Hypothalamus (tissue), 51 donors: ENCODE measurements at regions not wholly inside any gene's neighbourhood (a gene's known extent, or its start where the extent isn't known, plus 50 kb on each side); places are given as distances from the start of the nearest gene placed in this dataset.

ENCODE experiments used
- DNase-seq, 51 donors: peaks; one replicate each; lab custom pipeline; 2025; lab: John Stamatoyannopoulos, UW

- no peak for DNase-seq
Observed at GRCh38 chr2:136251197-136251884, 133.4 kb upstream of the CXCR4 start.

GRCh38 chr2:136250131-136250530, 132.2 kb upstream of the CXCR4 start:
- DNase-seq = no peak

GRCh38 chr2:136248907-136249306, 131.0 kb upstream of the CXCR4 start:
- DNase-seq = no peak

GRCh38 chr2:136248242-136248641, 130.3 kb upstream of the CXCR4 start:
- no peak for DNase-seq

- peak in 1 of 51 donors; percentile 49 for DNase-seq
Observed at GRCh38 chr2:136247204-136247950, 129.4 kb upstream of the CXCR4 start.

GRCh38 chr2:136246086-136246669, 128.2 kb upstream of the CXCR4 start:
- peak in 14 of 51 donors; percentile 10 to 34 (median 22) for DNase-seq

- no peak for DNase-seq
Observed at GRCh38 chr2:136245211-136245610, 127.3 kb upstream of the CXCR4 start.

- no peak for DNase-seq
Observed at GRCh38 chr2:136244536-136244885, 126.6 kb upstream of the CXCR4 start.

- DNase-seq = peak in 18 of 51 donors; percentile 6 to 50 (median 28)
Observed at GRCh38 chr2:136243638-136244535, 125.9 kb upstream of the CXCR4 start.

- no peak for DNase-seq
Observed at GRCh38 chr2:136242687-136243277, 124.8 kb upstream of the CXCR4 start.

GRCh38 chr2:136242100-136242499, 124.2 kb upstream of the CXCR4 start:
- DNase-seq = no peak

GRCh38 chr2:136239079-136239685, 121.2 kb upstream of the CXCR4 start:
- no peak for DNase-seq

GRCh38 chr2:136238286-136239078, 120.5 kb upstream of the CXCR4 start:
- no peak for DNase-seq

- DNase-seq = no peak
Observed at GRCh38 chr2:136236019-136236418, 118.1 kb upstream of the CXCR4 start.

GRCh38 chr2:136235546-136235945, 117.6 kb upstream of the CXCR4 start:
- no peak for DNase-seq

GRCh38 chr2:136234261-136234660, 116.3 kb upstream of the CXCR4 start:
- DNase-seq = no peak

GRCh38 chr2:136233298-136233697, 115.3 kb upstream of the CXCR4 start:
- no peak for DNase-seq

- no peak for DNase-seq
Observed at GRCh38 chr2:136232456-136233172, 114.7 kb upstream of the CXCR4 start.

GRCh38 chr2:136230464-136230863, 112.5 kb upstream of the CXCR4 start:
- DNase-seq = no peak
